ENCODE measurements at regions not wholly inside any gene's neighbourhood (a gene's known extent, or its start where the extent isn't known, plus 50 kb on each side); places are given as distances from the start of the nearest gene placed in this dataset.

DNA sequence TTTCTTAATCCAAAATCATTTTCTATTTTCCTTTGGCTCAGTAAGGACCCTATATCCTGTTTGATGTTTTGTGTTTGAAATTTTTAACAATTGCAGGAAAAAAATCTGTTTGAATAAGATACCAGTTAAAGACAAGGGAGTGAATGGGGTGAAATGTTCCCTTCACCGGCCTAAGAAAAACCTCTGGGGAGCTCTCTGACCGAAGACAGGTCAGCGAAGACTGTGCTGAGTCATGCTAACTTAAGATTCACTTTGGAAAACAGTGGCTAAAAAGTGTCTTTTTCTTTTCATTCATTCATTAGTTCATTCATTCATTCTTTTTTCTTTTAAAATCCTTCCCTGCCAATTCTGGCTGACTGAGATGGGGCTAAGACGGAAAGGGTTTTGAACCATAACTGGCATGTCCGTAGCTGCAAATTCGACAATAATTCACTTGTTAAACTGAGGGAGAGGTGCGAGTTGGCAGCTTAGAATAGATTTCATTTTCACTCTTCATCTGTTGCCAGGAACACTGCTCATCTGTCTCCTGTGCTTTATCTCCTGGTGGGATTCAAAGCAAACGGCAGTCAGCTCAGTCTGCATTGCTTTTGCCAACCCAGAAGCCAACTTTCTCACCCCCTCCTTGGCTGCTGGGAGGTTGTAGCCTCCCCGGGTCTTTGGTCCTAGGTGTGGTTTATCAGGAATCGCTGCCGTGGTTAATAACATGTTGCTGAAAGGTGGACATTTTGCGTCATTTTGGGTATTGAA, 434.0 kb upstream of the LARGE1 start:
- TF ChIP-seq, protein P1, sequence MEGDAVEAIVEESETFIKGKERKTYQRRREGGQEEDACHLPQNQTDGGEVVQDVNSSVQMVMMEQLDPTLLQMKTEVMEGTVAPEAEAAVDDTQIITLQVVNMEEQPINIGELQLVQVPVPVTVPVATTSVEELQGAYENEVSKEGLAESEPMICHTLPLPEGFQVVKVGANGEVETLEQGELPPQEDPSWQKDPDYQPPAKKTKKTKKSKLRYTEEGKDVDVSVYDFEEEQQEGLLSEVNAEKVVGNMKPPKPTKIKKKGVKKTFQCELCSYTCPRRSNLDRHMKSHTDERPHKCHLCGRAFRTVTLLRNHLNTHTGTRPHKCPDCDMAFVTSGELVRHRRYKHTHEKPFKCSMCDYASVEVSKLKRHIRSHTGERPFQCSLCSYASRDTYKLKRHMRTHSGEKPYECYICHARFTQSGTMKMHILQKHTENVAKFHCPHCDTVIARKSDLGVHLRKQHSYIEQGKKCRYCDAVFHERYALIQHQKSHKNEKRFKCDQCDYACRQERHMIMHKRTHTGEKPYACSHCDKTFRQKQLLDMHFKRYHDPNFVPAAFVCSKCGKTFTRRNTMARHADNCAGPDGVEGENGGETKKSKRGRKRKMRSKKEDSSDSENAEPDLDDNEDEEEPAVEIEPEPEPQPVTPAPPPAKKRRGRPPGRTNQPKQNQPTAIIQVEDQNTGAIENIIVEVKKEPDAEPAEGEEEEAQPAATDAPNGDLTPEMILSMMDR (IDR thresholded peaks at IDR 0.05; ENCODE audit: low read depth, low read length, missing input control): no peak
- no peak for TF ChIP-seq TAF1 (conservative IDR thresholded peaks at IDR 0.05)
- TF ChIP-seq, protein P2, sequence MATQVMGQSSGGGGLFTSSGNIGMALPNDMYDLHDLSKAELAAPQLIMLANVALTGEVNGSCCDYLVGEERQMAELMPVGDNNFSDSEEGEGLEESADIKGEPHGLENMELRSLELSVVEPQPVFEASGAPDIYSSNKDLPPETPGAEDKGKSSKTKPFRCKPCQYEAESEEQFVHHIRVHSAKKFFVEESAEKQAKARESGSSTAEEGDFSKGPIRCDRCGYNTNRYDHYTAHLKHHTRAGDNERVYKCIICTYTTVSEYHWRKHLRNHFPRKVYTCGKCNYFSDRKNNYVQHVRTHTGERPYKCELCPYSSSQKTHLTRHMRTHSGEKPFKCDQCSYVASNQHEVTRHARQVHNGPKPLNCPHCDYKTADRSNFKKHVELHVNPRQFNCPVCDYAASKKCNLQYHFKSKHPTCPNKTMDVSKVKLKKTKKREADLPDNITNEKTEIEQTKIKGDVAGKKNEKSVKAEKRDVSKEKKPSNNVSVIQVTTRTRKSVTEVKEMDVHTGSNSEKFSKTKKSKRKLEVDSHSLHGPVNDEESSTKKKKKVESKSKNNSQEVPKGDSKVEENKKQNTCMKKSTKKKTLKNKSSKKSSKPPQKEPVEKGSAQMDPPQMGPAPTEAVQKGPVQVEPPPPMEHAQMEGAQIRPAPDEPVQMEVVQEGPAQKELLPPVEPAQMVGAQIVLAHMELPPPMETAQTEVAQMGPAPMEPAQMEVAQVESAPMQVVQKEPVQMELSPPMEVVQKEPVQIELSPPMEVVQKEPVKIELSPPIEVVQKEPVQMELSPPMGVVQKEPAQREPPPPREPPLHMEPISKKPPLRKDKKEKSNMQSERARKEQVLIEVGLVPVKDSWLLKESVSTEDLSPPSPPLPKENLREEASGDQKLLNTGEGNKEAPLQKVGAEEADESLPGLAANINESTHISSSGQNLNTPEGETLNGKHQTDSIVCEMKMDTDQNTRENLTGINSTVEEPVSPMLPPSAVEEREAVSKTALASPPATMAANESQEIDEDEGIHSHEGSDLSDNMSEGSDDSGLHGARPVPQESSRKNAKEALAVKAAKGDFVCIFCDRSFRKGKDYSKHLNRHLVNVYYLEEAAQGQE (IDR thresholded peaks at IDR 0.05): no peak
